ENCODE measurements at regions not wholly inside any gene's neighbourhood (a gene's known extent, or its start where the extent isn't known, plus 50 kb on each side); places are given as distances from the start of the nearest gene placed in this dataset.
"Not testable (repeated sequence)": the region's sequence is repeated elsewhere in the genome, so short reads cannot be mapped to it uniquely, and the experiment has no call there.

GRCh38 chr16:77002644-77003043, 188.3 kb upstream of the MON1B start:
- no peak for DNase-seq

DNA sequence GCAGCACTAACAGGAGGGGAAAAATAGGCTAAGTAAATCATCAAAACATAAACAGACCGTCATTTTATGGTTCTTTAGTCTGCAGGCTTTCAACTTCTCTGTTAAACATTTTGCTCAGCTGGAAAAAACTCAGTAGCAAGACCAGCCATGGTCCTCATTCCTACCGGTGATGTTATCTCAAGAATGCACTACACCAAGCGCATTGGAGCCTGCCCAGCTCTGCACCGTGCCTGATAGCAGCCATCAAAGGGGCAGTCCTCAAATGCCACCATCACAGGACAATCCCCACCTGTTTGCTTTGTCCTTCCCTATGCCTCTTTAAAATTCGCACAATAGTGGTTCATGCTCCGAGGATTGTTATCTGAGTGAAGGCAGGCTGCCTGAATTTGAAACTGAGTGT, 181.5 kb upstream of the MON1B start:
- no peak for DNase-seq

- DNase-seq: no peak
Measured at GRCh38 chr16:77014441-77014840, 176.5 kb upstream of the MON1B start.

DNA sequence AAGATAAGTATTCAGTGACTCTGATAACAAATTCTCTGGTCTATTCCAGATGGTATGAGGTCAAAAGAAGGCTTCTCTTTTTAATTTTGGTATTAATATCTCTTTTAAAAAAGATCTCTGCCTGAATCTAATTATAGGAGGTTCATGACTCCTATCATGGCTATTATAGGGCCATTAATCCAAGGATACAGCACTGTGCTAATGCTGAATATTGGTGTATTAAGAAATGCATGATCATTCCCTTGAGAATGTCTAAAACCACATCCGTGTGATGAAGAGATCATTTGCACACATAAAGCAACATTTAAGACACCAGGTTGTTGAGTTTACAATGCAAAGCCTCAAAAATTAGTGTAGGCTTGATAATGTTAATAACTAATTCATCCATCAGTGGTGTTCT, 160.4 kb upstream of the MON1B start:
- DNase-seq: no peak

GRCh38 chr16:77033516-77033915, 157.5 kb upstream of the MON1B start:
- no peak for DNase-seq

DNA sequence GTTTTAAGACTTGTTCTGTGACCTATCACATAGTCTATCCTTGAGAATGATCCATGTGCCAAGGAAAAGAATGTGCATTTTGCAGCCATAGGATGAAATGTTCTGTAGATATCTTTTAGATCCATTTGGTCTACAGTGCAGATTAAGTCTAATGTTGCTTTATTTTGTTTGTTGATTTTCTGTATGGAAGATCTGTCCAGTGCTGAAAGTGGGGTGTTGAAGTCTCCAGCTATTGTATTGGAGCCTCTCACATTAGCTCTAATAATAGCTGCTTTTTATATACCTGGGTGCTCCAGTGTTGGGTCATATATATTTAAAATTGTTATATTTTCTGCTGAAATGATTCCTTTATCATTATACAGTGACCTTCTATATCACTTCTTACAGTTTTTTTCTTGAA, 155.6 kb upstream of the MON1B start:
- no peak for DNase-seq

GRCh38 chr16:77037696-77038347, 153.2 kb upstream of the MON1B start:
- no peak for DNase-seq

- DNase-seq: no peak
Measured at GRCh38 chr16:77041468-77041867, 149.5 kb upstream of the MON1B start.

DNA sequence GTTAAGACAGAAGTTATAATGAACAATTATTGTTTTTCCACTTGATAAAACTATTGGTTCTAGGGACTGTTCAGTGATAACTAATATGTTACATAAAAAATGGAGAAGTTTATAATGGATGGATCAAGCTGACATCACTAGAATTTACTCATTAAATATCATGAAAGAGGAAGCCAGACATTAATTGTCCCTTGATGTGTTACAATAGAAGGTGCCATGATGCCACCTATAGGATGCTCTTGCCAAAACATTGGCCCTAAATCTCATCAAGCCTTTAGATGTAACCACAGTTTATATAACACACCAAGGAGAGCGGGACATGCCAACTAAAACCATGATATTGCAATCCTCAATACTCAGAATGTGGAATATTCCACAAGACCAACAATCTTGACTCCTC, 147.9 kb upstream of the MON1B start:
- peak; percentile 5 for DNase-seq

DNA sequence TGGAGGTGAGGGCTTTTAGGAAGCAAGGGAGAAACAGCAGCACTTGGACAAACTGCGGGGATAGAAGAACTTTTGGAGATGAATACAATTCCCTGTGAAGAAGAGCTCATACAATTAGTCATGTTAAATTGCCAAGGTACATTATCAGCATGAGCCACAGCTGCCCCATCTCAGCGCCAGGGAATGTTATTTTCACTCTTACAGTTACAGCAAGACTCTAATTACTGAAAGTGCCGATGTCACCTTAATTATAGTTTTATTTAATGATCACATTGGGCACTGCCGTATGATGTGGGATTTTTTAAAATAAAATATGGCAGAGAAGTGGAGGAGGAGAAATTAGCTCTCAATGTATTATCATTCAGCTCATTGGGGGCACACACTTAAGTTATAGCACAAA, 144.8 kb upstream of the MON1B start:
- no peak for DNase-seq

GRCh38 chr16:77048085-77048484, 142.9 kb upstream of the MON1B start:
- no peak for DNase-seq

DNA sequence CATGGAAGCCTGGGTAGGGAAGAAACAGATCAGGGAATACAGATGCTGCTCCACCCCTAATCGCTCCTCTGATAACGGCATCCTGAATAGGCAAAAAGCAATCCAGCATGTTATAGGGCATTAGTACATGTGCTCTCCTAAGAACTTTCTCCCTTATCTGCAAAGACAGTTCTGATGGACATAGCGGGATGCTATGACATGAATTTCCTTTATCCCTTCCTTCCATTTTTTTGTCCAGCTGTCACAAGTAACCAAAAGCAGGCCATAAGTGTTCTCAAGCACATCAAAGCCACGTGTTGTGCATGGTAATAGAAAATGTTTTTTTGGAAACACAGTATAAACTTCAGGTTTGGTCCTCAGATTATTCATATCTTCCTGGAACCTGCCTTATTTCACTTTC, 141.4 kb upstream of the MON1B start:
- DNase-seq: no peak

DNA sequence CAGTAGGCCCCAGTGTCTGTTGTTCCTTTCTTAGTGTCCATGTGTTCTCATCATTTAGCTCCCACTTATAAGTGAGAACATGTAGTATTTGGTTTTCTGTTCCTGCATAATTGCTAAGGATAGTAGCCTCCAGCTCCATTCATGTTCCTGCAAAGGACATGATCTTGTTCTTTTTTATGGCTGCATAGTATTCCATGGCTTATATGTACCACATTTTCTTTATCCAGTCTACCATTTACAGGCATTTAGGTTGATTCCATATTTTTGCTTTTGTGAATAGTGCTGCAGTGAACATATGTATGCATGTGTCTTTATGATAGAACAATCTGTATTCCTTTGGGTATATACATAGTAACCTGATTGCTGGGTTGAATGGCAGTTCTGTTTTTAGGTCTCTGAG, 134.4 kb upstream of the MON1B start:
- DNase-seq: not testable (repeated sequence)

GRCh38 chr16:77057161-77057774, 133.7 kb upstream of the MON1B start:
- no peak for DNase-seq

DNA sequence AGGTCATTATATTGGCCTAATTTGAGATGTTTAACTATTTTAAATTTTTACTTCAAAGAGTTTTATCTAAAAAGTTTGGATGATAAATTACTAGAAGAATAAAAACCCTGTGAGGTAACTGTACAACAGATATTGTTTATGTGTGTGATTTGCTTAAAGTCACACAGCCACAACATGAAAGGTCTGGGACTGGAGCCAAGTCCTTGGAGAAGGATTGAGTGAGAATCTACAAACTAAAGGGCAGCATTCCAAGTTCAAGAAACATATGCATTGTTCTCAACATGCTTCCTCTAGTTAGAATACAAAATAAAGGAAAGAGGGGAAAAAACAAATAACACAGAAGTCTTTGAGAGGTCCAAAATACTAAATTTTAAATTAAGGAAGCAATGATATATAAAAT, 131.5 kb upstream of the MON1B start:
- no peak for DNase-seq

DNA sequence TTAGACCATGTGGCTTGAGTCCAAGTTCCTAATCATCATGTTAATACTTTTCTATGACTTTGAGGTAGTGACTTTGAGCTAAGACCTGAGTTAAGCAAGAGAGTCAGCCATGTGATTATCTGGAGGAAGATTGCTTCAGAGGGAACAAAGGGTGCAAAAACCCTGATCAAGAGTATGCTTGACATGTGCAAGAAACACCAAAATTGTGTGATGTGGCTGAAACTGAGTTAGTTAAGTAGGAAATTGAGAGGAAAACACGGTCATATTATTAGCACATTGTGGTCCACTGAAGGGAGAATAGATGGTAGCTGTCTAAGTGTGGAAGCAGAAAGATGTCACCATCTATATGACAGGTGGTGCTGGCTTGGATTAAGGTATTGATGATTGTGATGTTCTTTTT, 130.4 kb upstream of the MON1B start:
- no peak for DNase-seq

GRCh38 chr16:77062878-77063675, 127.9 kb upstream of the MON1B start:
- DNase-seq: no peak

- no peak for DNase-seq
Measured at GRCh38 chr16:77063676-77064016, 127.3 kb upstream of the MON1B start.

DNA sequence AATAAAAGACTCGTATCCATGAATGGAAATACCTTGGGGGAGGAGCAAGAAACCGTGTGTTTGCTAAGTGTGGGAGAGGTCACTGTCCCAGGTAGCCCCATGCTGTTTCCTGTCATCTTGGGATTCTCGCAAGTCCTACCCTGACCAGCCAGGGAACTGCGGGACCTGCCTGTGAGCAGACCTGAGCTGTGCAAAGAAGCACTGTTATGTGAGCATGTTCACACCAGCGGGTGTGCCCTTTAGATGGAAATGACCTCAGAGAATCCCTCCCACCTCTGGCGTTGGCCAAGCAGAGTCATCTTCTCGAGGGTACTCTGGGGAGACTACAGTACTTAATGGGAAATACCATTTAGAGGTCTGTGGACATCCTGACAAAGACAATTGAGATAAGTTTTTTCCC, 127.0 kb upstream of the MON1B start:
- no peak for DNase-seq

GRCh38 chr16:77066896-77067496, 124.0 kb upstream of the MON1B start:
- no peak for DNase-seq

- DNase-seq: no peak
Measured at GRCh38 chr16:77067900-77068299, 123.1 kb upstream of the MON1B start.

DNA sequence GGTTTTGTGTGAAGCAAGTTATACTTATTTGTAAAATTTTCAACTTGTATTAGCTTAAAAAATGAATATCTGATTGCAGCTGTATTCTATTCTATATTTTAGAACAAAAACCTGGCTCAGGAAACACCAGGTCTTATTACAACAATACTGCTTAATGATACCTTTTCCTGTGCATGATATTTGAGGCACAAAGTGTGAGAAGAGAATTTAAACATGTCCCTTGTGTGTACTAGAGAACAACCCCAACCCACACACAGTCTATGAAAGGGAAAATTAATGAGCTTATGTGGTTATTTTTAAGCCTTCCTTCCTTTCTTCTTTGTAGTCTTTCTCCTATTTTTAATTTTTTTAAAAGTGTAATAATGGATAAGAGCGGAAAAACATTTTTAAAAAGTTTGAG, 122.6 kb upstream of the MON1B start:
- no peak for DNase-seq

GRCh38 chr16:77069929-77070328, 121.1 kb upstream of the MON1B start:
- no peak for DNase-seq

DNA sequence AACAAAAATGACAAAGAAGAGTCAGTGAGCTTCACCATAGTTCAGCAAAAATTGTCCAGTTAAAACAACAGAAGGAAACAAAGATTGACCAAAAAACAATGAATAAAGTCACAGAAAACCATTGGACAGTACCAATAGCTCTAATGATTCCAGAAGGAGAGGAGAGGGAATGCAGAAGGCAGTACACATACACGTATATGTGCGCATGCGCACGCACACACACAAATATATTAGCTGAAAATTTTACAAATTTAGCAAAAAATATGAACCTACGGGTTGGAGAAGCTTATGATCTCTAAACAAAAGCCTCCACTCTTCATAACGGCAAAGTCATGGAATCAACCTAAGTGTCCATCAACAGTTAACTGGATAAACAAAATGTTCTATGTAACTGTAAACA, 120.3 kb upstream of the MON1B start:
- no peak for DNase-seq
